SHP77 treated with DMSO at 0.1 percent for 48 hours (cell line): ENCODE measurements at regions not wholly inside any gene's neighbourhood (a gene's known extent, or its start where the extent isn't known, plus 50 kb on each side); places are given as distances from the start of the nearest gene placed in this dataset.

ENCODE experiments used
- DNase-seq: peaks from one replicate; lab custom pipeline; 2025; lab: John Stamatoyannopoulos, UW

DNA sequence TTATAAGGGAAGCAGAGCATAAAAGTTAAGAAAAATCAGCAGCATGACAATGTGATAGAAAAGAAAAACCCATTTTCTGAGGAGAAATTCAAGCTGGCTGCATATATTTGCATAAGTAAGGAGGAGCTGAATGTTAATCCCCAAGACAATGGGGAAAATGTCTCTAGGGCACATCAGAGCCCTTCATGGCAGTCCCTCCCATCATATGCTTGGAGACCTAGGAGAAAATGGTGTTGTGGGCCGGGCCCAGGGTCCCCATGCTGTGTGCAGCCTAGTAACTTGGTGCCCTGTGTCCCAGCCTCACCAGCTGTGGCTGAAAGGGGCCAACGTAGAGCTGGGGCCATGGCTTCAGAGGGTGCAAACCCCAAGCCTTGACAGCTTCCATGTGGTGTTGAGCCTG lies 100.6 kb upstream of the PLPPR4 start:
- DNase-seq = no peak

DNA sequence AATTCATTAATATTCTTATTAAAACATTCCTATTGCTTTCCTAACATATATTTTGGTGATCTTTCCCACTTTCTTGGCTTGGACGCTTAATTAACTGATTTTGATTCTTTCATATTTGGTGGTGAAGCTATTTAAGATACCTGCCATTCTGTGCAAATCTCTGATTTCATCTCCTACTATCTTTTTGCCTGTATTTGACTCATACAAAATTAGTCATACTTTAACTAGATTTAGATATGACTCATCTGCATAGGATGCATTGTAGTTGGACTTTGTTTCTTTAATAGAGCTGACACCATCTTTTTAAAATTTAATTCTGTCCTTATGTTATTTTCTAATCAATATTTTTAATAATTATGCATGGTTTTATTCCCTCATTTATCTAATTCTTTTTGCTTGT lies 93.8 kb upstream of the PLPPR4 start:
- no peak for DNase-seq

DNA sequence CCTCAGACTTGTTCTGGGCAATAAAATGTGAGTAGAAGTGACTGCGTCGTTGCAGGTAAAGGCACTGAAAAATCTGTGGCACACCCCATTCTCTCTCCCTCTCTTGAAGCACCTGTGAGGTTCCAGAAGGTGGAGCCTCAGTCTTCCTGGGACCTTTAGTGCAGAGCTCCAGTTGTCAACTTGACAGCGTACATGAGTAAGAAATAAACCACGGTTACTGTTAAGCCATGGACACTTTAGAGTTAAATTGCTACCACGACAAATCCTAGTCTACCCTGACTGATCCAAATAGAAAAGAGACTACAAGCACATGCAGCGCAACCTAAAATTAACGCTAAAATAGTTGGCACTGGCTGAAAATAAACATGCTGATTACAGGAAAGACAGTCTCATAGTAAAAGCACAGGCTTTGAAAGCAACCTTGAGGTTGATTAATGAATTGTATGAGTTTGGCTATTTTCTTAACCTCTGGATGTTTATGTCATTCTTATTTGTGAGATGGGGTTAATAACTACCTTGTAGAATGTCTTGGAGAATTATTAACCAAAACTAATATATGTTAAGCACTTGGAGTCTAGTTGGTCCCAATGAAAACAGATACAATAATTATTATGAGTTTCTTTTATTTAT lies 93.0 kb upstream of the PLPPR4 start:
- no peak for DNase-seq

GRCh38 chr1:99173282-99173681 lies 91.0 kb upstream of the PLPPR4 start:
- no peak for DNase-seq

DNA sequence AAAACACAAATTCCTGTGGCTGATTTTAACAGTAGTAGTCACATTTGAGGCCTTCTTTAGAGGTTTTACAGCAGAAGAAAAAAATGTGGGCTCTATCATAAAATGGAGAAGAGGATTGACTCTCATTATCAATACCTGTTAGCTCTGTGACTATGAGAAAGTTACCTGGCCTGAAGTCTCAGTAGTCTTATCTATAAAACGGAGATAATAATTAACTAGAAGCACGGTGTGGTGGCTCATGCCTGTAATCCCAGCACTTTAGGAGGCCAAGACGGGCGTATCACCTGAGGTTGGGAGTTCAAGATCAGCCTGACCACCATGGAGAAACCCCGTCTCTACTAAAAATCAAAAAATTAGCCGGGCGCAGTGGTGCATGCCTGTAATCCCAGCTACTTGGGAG lies 90.4 kb upstream of the PLPPR4 start:
- no peak for DNase-seq

GRCh38 chr1:99176753-99177152 lies 87.5 kb upstream of the PLPPR4 start:
- DNase-seq = no peak

DNA sequence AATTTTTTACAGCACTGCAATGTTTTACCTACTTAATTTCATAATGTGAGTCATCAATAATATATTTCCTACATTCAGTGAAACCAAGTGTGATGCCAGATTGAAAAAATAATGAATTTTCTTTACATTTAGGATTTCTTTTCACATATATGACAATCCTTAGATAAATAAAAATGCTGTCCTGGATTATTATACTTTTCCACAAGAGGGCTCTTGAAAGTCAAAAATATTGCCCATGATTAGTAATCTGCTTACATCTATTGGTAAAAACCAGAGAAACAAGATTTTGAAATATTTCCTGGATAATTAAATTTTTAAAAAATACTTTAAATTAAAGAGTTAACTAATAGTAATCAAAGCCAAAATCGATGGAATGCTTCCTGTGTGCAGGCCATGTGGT lies 86.8 kb upstream of the PLPPR4 start:
- no peak for DNase-seq

GRCh38 chr1:99180343-99180808 lies 83.9 kb upstream of the PLPPR4 start:
- peak; percentile 52 for DNase-seq

GRCh38 chr1:99180915-99181314 lies 83.4 kb upstream of the PLPPR4 start:
- DNase-seq = no peak

DNA sequence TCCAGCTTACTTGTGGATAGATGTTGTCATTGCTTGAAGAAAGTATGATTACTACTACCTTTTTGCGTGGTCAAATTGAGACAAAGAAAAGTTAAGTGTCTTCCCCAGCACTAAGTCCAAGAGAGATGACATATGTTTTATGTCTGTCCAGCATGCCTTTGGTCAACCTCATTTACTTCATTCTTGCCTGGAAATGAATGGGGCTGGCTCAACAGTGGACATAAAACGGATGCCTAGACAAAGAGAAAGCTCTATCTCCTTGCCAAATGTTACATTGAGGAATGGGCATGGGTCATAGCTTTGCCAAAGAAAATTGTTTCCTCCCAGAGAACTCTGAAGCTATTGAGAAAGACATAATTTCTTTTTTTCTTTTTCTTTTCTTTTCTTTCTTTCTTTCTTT lies 82.4 kb upstream of the PLPPR4 start:
- no peak for DNase-seq

- DNase-seq = no peak
Observed at GRCh38 chr1:99185196-99185595, 79.1 kb upstream of the PLPPR4 start.

- DNase-seq = no peak
Observed at GRCh38 chr1:99193431-99193830, 70.9 kb upstream of the PLPPR4 start.

GRCh38 chr1:99198393-99198792 lies 65.9 kb upstream of the PLPPR4 start:
- DNase-seq = no peak

DNA sequence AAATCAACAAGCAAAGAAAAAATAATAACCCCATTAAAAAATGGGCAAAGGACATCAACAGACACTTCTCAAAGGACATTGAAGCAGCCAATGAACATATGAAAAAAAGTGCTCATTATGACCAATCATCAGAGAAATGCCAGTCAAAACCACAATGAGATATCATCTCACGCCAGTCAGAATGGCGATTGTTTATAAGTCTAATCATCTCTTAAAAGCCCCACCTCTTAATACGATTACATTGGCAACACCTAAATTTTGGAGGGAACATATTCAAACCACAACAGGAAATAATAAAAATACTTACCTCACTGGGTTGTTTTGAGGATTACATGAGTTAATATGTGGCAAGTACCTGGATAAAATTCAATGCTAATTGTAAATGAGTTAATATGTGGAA lies 57.1 kb upstream of the PLPPR4 start:
- no peak for DNase-seq
